ENCODE measurements at regions not wholly inside any gene's neighbourhood (a gene's known extent, or its start where the extent isn't known, plus 50 kb on each side); places are given as distances from the start of the nearest gene placed in this dataset.

GRCh38 chr6:78460711-78461110 is 406.6 kb upstream of the IRAK1BP1 start:
- TF ChIP-seq SPI1 (IDR thresholded peaks at IDR 0.05; ENCODE audit: low read depth, low read length) (no peak), POLR2A (IDR thresholded peaks at IDR 0.05; ENCODE audit: low read depth, low read length) (no peak)
